ENCODE measurements at regions not wholly inside any gene's neighbourhood (a gene's known extent, or its start where the extent isn't known, plus 50 kb on each side); places are given as distances from the start of the nearest gene placed in this dataset.

DNA sequence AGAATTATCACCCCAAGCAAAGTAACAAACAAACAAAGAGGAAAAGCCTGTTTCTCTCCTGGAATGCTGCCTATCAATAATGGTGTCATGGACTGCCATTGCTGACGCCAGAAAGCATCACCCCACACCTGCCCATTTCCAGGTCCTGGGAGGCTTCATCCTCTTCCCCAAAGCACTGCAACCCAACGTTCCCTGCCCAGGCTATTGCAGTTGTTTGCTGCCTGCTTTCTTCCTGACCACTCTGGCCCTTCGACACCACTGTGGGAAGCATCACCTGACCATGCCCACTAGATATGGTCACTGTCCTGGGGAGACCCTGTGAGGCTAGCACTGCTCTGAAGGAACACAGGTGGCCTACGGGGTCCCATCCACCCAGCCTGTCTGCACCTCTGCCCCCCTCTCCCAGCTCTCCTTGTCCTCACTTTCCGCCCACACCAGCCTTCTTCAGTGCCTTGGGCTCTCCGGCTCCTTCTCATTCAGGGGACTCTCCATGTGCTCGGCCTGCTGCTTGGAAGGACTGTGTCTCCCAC is 439.6 kb downstream of the GLRX3 start:
- Histone ChIP-seq H3K9me2 (ENCODE audit: insufficient read depth) (no peaks in the 10 kb centered on the region), H3K27me3 (ENCODE audit: insufficient read depth) (no peaks in the 10 kb centered on the region), H3K36me3 (ENCODE audit: insufficient read depth) (no peaks in the 10 kb centered on the region), H3K4me2 (no peak overlapping the region), H3K79me2 (replicated peaks; ENCODE audit: insufficient read depth) (no peaks in the 10 kb centered on the region), H3K4me1 (ENCODE audit: insufficient read depth) (no peaks in the 10 kb centered on the region), H4K20me1 (replicated peaks; ENCODE audit: insufficient read depth) (no peaks in the 10 kb centered on the region), H3F3A (replicated peaks; ENCODE audit: low read depth) (no peaks in the 10 kb centered on the region), H2AFZ (no peak overlapping the region), H3K4me3 (no peak overlapping the region), H3K27ac (ENCODE audit: low read depth) (no peak overlapping the region)
- Mint-ChIP-seq H3K4me3 (no peak overlapping the region), H3K27me3 (ENCODE audit: insufficient read depth, low read depth, poor library complexity) (peaks cover 3% of the 10 kb centered on the region), H3K36me3 (ENCODE audit: low read depth) (peaks cover 63% of the 10 kb centered on the region), H3K4me1 (no peaks in the 10 kb centered on the region), H3K27ac (no peak overlapping the region), H3K9me3 (peaks cover 94% of the 10 kb centered on the region)
- TF ChIP-seq NANOG (IDR thresholded peaks at IDR 0.05; ENCODE audit: borderline replicate concordance) = no peak
- DNase-seq (ENCODE audit: low spot score) (no peak), ATAC-seq (no peak)

- no peaks in the 10 kb centered on the region for H3K9me2 ChIP-seq (ENCODE audit: insufficient read depth)
- no peak for TF ChIP-seq CREB1 (CRISPR knock-in tag; IDR thresholded peaks at IDR 0.05; ENCODE audit: low read depth)
- TF ChIP-seq CTCF (conservative IDR thresholded peaks at IDR 0.05; ENCODE audit: low read depth in 2 of 2) = no peak
- no peak for TF ChIP-seq STAT1 (IDR thresholded peaks at IDR 0.05; ENCODE audit: unreplicated experiment)
- TF ChIP-seq EZH2 (IDR thresholded peaks at IDR 0.05; ENCODE audit: low read depth, unreplicated experiment) = no peak
- TF ChIP-seq JUNB (IDR thresholded peaks at IDR 0.05; ENCODE audit: unreplicated experiment) = no peak
- no peak for TF ChIP-seq ZNF462 (CRISPR knock-in tag; IDR thresholded peaks at IDR 0.05)
- no peak for TF ChIP-seq NANOG (IDR thresholded peaks at IDR 0.05; ENCODE audit: borderline replicate concordance)
- TF ChIP-seq REST (IDR thresholded peaks at IDR 0.05; ENCODE audit: unreplicated experiment) = no peak
- TF ChIP-seq POLR2AphosphoS5 (IDR thresholded peaks at IDR 0.05; ENCODE audit: low read depth) = no peak
- H3K27me3 ChIP-seq (ENCODE audit: insufficient read depth) = no peaks in the 10 kb centered on the region
- H3K4me2 ChIP-seq = no peak overlapping the region
- no peaks in the 10 kb centered on the region for H3K4me1 ChIP-seq (ENCODE audit: insufficient read depth)
- no peaks in the 10 kb centered on the region for H3K79me2 ChIP-seq (replicated peaks; ENCODE audit: insufficient read depth)
- no peak overlapping the region for H3K27ac ChIP-seq (ENCODE audit: low read depth)
- H3K4me3 ChIP-seq = no peak overlapping the region
- Mint-ChIP-seq H3K4me1 (no peaks in the 10 kb centered on the region), H3K9me3 (peaks cover 94% of the 10 kb centered on the region), H3K4me3 (no peak overlapping the region), H3K27ac (no peak overlapping the region), H3K27me3 (ENCODE audit: insufficient read depth, low read depth, poor library complexity) (peaks cover 3% of the 10 kb centered on the region), H3K36me3 (ENCODE audit: low read depth) (peaks cover 64% of the 10 kb centered on the region)
- no peaks in the 10 kb centered on the region for H4K20me1 ChIP-seq (replicated peaks; ENCODE audit: insufficient read depth)
- no peaks in the 10 kb centered on the region for H3F3A ChIP-seq (replicated peaks; ENCODE audit: low read depth)
- H2AFZ ChIP-seq = no peak overlapping the region
- H3K36me3 ChIP-seq (ENCODE audit: insufficient read depth) = no peaks in the 10 kb centered on the region
- ATAC-seq = no peak
- no peak for DNase-seq (ENCODE audit: low spot score)
Measured at GRCh38 chr10:130576427-130576826, 440.2 kb downstream of the GLRX3 start.

Measured in GM23338 (cell line).